ENCODE measurements at regions not wholly inside any gene's neighbourhood (a gene's known extent, or its start where the extent isn't known, plus 50 kb on each side); places are given as distances from the start of the nearest gene placed in this dataset.
"Not testable (repeated sequence)": the region's sequence is repeated elsewhere in the genome, so short reads cannot be mapped to it uniquely, and the experiment has no call there.

- Histone ChIP-seq H3K9ac (ENCODE audit: control insufficient read depth, extremely low read depth, insufficient read depth, low read length) (no peak overlapping the region), H3K27me3 (ENCODE audit: control insufficient read depth, extremely low read depth, insufficient read depth, low read length) (peaks cover 5% of the 10 kb centered on the region), H2AFZ (ENCODE audit: control insufficient read depth, low read length) (no peak overlapping the region), H3K9me1 (ENCODE audit: control insufficient read depth, extremely low read depth, insufficient read depth, low read length) (no peaks in the 10 kb centered on the region), H3K4me2 (ENCODE audit: control insufficient read depth, extremely low read depth, insufficient read depth, low read depth, low read length) (no peak overlapping the region), H3K9me3 (ENCODE audit: control insufficient read depth, low read depth, low read length) (no peaks in the 10 kb centered on the region), H3K4me1 (ENCODE audit: control insufficient read depth, extremely low read depth, insufficient read depth, low read length) (no peaks in the 10 kb centered on the region), H3K27ac (ENCODE audit: control insufficient read depth, insufficient read depth, low read length) (no peak overlapping the region), H3K79me2 (ENCODE audit: control insufficient read depth, insufficient read depth, low read length) (no peaks in the 10 kb centered on the region), H3K4me3 (ENCODE audit: control insufficient read depth in 2 of 3, extremely low read depth in 1 of 3, insufficient read depth in 2 of 3, low read depth in 1 of 3, low read length in 3 of 3) (no peak overlapping the region), H3K36me3 (ENCODE audit: control insufficient read depth in 2 of 2, extremely low read depth in 1 of 2, insufficient read depth in 2 of 2, low read length in 2 of 2) (no peaks in the 10 kb centered on the region), H4K20me1 (ENCODE audit: control insufficient read depth, extremely low read depth, insufficient read depth, low read length) (no peaks in the 10 kb centered on the region)
- no peak for DNase-seq (ENCODE audit: low read depth, low spot score)
- TF ChIP-seq EZH2 (IDR thresholded peaks at IDR 0.05; ENCODE audit: low read length) (no peak), CTCF (optimal IDR thresholded peaks at IDR 0.05 in 1 of 3, IDR thresholded peaks at IDR 0.05 in 1 of 3, conservative IDR thresholded peaks at IDR 0.05 in 1 of 3; ENCODE audit: extremely low read depth in 1 of 3, insufficient read depth in 2 of 3, low read length in 3 of 3) (no peak)
- no peak for FAIRE-seq
- dilution Hi-C loops (cut with MboI; ENCODE audit: extremely low pct_ligation_motif_present, low sequenced_read_pairs) = no loop called here
Observed at GRCh38 chr1:34369701-34370455, 193.2 kb downstream of the C1orf94 start.

GRCh38 chr1:34370748-34371147, 194.0 kb downstream of the C1orf94 start:
- Histone ChIP-seq H3K27me3 (ENCODE audit: control insufficient read depth, extremely low read depth, insufficient read depth, low read length) (peaks cover 5% of the 10 kb centered on the region), H3K9ac (ENCODE audit: control insufficient read depth, extremely low read depth, insufficient read depth, low read length) (no peak overlapping the region), H4K20me1 (ENCODE audit: control insufficient read depth, extremely low read depth, insufficient read depth, low read length) (no peaks in the 10 kb centered on the region), H3K9me1 (ENCODE audit: control insufficient read depth, extremely low read depth, insufficient read depth, low read length) (no peaks in the 10 kb centered on the region), H3K4me2 (ENCODE audit: control insufficient read depth, extremely low read depth, insufficient read depth, low read depth, low read length) (no peak overlapping the region), H3K27ac (ENCODE audit: control insufficient read depth, insufficient read depth, low read length) (no peak overlapping the region), H3K4me1 (ENCODE audit: control insufficient read depth, extremely low read depth, insufficient read depth, low read length) (no peaks in the 10 kb centered on the region), H3K36me3 (ENCODE audit: control insufficient read depth in 2 of 2, extremely low read depth in 1 of 2, insufficient read depth in 2 of 2, low read length in 2 of 2) (no peaks in the 10 kb centered on the region), H3K9me3 (ENCODE audit: control insufficient read depth, low read depth, low read length) (no peaks in the 10 kb centered on the region), H3K79me2 (ENCODE audit: control insufficient read depth, insufficient read depth, low read length) (no peaks in the 10 kb centered on the region), H2AFZ (ENCODE audit: control insufficient read depth, low read length) (no peak overlapping the region), H3K4me3 (ENCODE audit: control insufficient read depth in 2 of 3, extremely low read depth in 1 of 3, insufficient read depth in 2 of 3, low read depth in 1 of 3, low read length in 3 of 3) (no peak overlapping the region)
- FAIRE-seq (no peak), DNase-seq (ENCODE audit: low read depth, low spot score) (no peak)
- dilution Hi-C loops (cut with MboI; ENCODE audit: extremely low pct_ligation_motif_present, low sequenced_read_pairs) = no loop called here
- TF ChIP-seq EZH2 (IDR thresholded peaks at IDR 0.05; ENCODE audit: low read length) = no peak
- TF ChIP-seq CTCF (optimal IDR thresholded peaks at IDR 0.05 in 1 of 3, IDR thresholded peaks at IDR 0.05 in 1 of 3, conservative IDR thresholded peaks at IDR 0.05 in 1 of 3; ENCODE audit: extremely low read depth in 1 of 3, insufficient read depth in 2 of 3, low read length in 3 of 3) = no peak

GRCh38 chr1:34371179-34371578, 194.5 kb downstream of the C1orf94 start:
- H3K9me1 ChIP-seq (ENCODE audit: control insufficient read depth, extremely low read depth, insufficient read depth, low read length); H3K27me3 ChIP-seq (ENCODE audit: control insufficient read depth, extremely low read depth, insufficient read depth, low read length); H3K4me1 ChIP-seq (ENCODE audit: control insufficient read depth, extremely low read depth, insufficient read depth, low read length); dilution Hi-C loops (cut with MboI; ENCODE audit: extremely low pct_ligation_motif_present, low sequenced_read_pairs); H3K9ac ChIP-seq (ENCODE audit: control insufficient read depth, extremely low read depth, insufficient read depth, low read length); H3K4me3 ChIP-seq (ENCODE audit: control insufficient read depth in 2 of 3, extremely low read depth in 1 of 3, insufficient read depth in 2 of 3, low read depth in 1 of 3, low read length in 3 of 3); H3K36me3 ChIP-seq (ENCODE audit: control insufficient read depth in 2 of 2, extremely low read depth in 1 of 2, insufficient read depth in 2 of 2, low read length in 2 of 2); H4K20me1 ChIP-seq (ENCODE audit: control insufficient read depth, extremely low read depth, insufficient read depth, low read length); H3K4me2 ChIP-seq (ENCODE audit: control insufficient read depth, extremely low read depth, insufficient read depth, low read depth, low read length); FAIRE-seq; DNase-seq (ENCODE audit: low read depth, low spot score); H2AFZ ChIP-seq (ENCODE audit: control insufficient read depth, low read length); H3K9me3 ChIP-seq (ENCODE audit: control insufficient read depth, low read depth, low read length); H3K27ac ChIP-seq (ENCODE audit: control insufficient read depth, insufficient read depth, low read length); H3K79me2 ChIP-seq (ENCODE audit: control insufficient read depth, insufficient read depth, low read length): not testable (repeated sequence)
